Epithelial cell of proximal tubule (primary cell): ENCODE measurements at regions not wholly inside any gene's neighbourhood (a gene's known extent, or its start where the extent isn't known, plus 50 kb on each side); places are given as distances from the start of the nearest gene placed in this dataset.
"Not testable (repeated sequence)": the region's sequence is repeated elsewhere in the genome, so short reads cannot be mapped to it uniquely, and the experiment has no call there.

ENCODE experiments used
- DNase-seq: peaks from one replicate; pipeline ENCODE4 v3.0.0-alpha.2; 2011; ENCODE audit warnings: low read depth
- H3K4me3 ChIP-seq: 2 replicates; pipeline ENCODE4 v1.5.1; 2011; ENCODE audit warnings: low read depth, mild to moderate bottlenecking, low read length
- CTCF ChIP-seq: conservative IDR thresholded peaks from 2 replicates; pipeline ENCODE4 v1.5.1; 2012; ENCODE audit warnings: low read depth, mild to moderate bottlenecking, low read length

GRCh38 chr18:14945286-14945685 is 197.3 kb downstream of the ANKRD30B start:
- TF ChIP-seq CTCF: no peak

GRCh38 chr18:14945984-14946383 is 198.0 kb downstream of the ANKRD30B start:
- H3K4me3 ChIP-seq: no peak overlapping the region
- TF ChIP-seq CTCF: no peak
- DNase-seq: no peak

More at GRCh38 chr18:14945286-14945685, 197.3 kb downstream of the ANKRD30B start:
- H3K4me3 ChIP-seq: no peak overlapping the region
- no peak for DNase-seq

- not testable (repeated sequence) for H3K4me3 ChIP-seq, DNase-seq
These were observed 198.9 kb downstream of the ANKRD30B start for GRCh38 chr18:14946741-14947470.

- no peak overlapping the region for H3K4me3 ChIP-seq
- DNase-seq: no peak
- TF ChIP-seq CTCF: no peak
These were observed 199.7 kb downstream of the ANKRD30B start for GRCh38 chr18:14947482-14948162.

GRCh38 chr18:14948163-14948540 is 200.2 kb downstream of the ANKRD30B start:
- no peak for TF ChIP-seq CTCF
- DNase-seq: no peak
- no peak overlapping the region for H3K4me3 ChIP-seq

GRCh38 chr18:14949800-14950664 is 202.1 kb downstream of the ANKRD30B start:
- H3K4me3 ChIP-seq: no peak overlapping the region
- TF ChIP-seq CTCF: no peak
- DNase-seq: no peak

- DNase-seq: not testable (repeated sequence)
These were observed 204.6 kb downstream of the ANKRD30B start for GRCh38 chr18:14952444-14953077.

More at GRCh38 chr18:14952444-14953077, 204.6 kb downstream of the ANKRD30B start:
- not testable (repeated sequence) for H3K4me3 ChIP-seq
